Uterus (tissue), 2 donors: ENCODE measurements at regions not wholly inside any gene's neighbourhood (a gene's known extent, or its start where the extent isn't known, plus 50 kb on each side); places are given as distances from the start of the nearest gene placed in this dataset.

Experiments used
- CTCF ChIP-seq, 4 experiments: fragments of 200-600 bp in 2 of 4; fragments of 450-650 bp in 2 of 4; sonication (generic) in 2 of 4; IDR thresholded peaks; one replicate each; pipeline ENCODE4 v1.5.1; 2016 to 2019; ENCODE audit warnings: antibody characterized with exemption in 4 of 4, mild to moderate bottlenecking in 2 of 4, moderate library complexity in 1 of 4
- POLR2A ChIP-seq, 2 donors: fragments of 450-650 bp; IDR thresholded peaks; one replicate each; pipeline ENCODE4 v1.6.1; 2016; ENCODE audit warnings: antibody characterized with exemption in 2 of 2, mild to moderate bottlenecking in 1 of 2, moderate library complexity in 1 of 2

GRCh38 chr13:89496478-89496877 lies 1825.3 kb downstream of the SLITRK5 start:
- TF ChIP-seq CTCF (IDR thresholded peaks at IDR 0.05) = no peak
- no peak for TF ChIP-seq POLR2A (IDR thresholded peaks at IDR 0.05)
